GM13977 (cell line): ENCODE measurements at regions not wholly inside any gene's neighbourhood (a gene's known extent, or its start where the extent isn't known, plus 50 kb on each side); places are given as distances from the start of the nearest gene placed in this dataset.

Experiments
- DNase-seq: peaks from one replicate; pipeline ENCODE4 v3.0.0; 2012; ENCODE audit warnings: low spot score
- in situ Hi-C: fragments of 300-500 bp; cut with MboI; formaldehyde crosslinking; loops from one replicate; pipeline ENCODE4 v1.12.0; 2022; ENCODE audit warnings: low sequenced_read_pairs, low pct_unique_long_range_greater_than_20kb, mixed read lengths, inconsistent platforms; ENCODE audit not compliant: unreplicated experiment
- TF ChIP-seq, protein P1 (sequence below): IDR thresholded peaks from 2 replicates; pipeline ENCODE4 v1.5.1; 2012; ENCODE audit warnings: mild to moderate bottlenecking, control low read depth; ENCODE audit not compliant: insufficient read depth; ENCODE audit errors: extremely low read depth, missing control alignments

DNA sequence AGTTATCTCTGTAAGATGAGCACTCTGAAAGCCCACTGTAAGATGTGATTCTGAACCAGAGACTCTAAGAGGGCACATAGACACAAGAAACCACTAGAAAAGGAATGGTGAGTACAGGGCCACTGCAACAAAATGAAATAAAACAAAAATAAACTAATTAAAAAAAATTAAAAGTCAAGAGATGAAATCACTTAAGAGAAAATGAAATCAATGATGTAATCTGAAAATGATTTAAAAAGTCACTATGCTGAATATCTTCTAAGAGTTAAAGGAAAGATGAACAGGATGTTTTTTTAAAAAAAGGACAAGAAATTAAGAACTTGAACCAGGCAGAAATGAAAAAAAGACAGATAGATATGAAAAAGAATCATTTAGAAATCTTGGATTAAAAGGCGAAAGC lies 110.6 kb upstream of the OLIG2 start:
- no peak for DNase-seq
- TF ChIP-seq, protein P1, sequence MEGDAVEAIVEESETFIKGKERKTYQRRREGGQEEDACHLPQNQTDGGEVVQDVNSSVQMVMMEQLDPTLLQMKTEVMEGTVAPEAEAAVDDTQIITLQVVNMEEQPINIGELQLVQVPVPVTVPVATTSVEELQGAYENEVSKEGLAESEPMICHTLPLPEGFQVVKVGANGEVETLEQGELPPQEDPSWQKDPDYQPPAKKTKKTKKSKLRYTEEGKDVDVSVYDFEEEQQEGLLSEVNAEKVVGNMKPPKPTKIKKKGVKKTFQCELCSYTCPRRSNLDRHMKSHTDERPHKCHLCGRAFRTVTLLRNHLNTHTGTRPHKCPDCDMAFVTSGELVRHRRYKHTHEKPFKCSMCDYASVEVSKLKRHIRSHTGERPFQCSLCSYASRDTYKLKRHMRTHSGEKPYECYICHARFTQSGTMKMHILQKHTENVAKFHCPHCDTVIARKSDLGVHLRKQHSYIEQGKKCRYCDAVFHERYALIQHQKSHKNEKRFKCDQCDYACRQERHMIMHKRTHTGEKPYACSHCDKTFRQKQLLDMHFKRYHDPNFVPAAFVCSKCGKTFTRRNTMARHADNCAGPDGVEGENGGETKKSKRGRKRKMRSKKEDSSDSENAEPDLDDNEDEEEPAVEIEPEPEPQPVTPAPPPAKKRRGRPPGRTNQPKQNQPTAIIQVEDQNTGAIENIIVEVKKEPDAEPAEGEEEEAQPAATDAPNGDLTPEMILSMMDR, result no peak
- in situ Hi-C loops, result no loop called here

DNA sequence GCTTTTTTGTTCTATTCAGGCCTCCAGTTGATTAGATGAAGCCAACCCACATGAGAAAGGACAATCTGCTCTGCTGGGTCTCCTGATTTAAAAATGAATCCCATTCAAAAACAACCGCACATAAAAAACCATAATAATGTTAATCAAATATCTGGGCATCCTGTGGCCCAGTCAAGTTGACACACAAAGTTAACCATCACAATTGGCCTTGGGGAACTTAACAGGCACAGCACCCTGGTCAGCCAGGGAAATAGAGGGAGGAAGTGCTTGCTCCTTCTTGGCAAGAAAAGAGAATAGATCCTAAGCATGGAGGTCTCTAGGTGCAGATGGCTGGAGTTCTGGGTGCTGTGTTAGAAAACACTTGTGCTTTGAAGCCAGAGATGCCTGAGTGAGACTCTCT lies 109.6 kb upstream of the OLIG2 start:
- in situ Hi-C loops, result no loop called here
- no peak for DNase-seq
- TF ChIP-seq, protein P1, result no peak

DNA sequence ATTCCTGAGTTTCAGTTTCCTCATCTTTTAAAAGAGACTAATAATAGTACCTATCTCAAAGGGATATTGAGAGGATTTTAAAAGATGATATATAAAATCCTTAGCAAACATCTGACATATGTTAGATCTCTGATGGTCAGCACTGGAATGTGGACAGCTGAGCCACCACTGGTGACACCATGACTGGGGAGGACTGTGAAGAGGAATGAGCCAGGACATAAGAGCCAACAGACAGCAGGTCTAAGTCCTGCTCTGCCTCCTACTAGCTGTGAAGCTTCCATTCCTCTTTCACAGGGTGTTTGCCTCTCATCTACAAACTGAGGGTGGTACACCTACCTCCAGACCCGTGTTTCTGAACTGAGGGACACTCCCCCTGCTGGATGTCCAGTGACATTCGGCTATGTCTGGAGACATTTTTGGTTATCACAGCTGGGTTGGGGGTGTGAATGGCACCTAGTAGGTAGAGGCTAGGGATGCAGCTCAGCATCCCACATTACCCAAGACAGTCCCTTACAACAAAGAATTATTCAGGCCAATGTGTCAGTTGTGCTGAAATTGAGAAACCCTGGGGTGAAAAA lies 109.1 kb upstream of the OLIG2 start:
- in situ Hi-C loops, result no loop called here
- TF ChIP-seq, protein P1, result peak; percentile 37
- DNase-seq, result no peak

DNA sequence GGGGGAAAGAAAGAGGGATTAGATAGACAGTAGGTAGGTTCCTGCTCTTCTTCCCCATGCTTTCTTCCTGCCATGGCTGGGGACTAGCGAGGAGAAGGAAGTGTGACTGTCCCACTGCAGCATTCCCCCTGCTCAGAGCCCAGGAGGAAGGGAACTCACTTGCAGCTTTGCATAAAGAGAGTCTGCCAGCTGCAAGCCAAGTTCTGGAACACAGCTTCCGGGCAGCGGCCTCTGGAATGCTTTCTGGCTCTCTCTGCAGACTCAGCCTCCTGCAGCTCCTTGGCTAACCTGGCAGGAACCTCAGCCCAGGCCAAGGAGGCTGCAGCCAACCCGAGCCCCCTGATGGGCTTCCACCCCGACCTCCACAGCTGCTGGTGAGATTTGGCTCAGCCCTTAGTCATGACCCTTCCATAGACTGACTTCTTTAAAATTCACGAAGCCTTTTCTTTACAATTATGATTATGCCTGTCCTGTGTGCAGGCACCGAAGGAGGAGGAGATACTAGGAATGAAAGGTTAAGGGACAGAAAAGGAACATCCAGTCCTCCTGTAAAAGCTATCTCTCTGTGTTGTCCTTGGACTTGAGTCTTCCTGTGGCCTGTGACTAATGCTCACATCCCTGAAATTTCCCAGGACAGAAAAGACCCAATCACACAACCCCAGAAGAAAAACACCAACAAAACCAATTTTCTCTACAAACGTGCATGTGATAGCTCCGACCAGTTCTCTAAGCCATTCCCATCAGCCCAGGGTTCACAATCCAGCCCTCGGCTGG lies 108.2 kb upstream of the OLIG2 start:
- DNase-seq, result no peak
- TF ChIP-seq, protein P1, result no peak
- in situ Hi-C loops, result no loop called here

DNA sequence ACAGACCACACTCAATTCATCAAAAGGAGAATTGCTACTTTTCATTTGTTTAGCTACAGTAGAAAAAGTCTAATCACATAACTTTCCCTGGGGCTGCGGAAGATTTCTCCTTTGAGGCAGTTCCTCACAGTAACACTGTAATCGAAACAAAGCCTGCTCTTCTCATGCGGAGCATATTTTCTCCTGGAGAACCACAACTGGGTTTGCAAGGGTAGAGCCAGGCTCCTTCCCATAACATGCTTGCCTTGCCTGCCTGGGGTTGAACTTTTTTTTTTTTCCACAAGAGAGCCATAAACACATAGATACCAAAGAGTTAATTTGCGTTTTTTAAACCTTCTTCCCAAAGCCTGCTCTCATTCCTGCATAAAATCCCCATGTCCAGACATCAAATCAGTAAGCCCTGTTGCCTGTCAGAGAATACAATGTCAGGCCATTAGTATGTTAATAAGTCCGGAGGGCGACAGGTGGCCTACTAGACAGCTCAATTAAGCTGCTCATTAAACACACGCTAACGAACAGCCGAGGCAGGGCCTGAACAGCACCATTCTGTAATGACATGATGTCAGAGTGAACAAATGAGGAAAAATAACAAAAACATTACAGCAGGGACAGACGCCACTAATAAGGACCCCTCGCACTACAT lies 107.1 kb upstream of the OLIG2 start:
- in situ Hi-C loops, result no loop called here
- TF ChIP-seq, protein P1, result no peak

DNA sequence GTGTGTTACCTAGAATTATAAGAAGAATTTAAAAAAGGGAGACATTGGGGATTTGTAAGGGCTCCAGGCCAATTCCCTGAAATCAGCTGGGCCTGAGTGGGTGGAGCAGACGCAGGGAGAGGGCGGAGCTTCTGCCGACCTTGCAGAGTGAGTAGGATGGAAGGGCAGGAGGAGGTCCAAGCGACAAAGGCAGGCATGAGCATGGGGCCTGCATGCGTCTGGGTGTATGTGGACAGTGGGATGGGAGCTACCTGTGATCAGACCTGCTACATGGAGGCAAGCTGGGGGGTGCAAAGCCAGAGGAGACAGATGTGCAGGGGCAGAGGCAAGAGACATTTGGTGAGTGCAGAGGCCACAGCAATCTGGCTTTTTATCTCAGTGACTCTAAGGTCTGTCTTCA lies 105.3 kb upstream of the OLIG2 start:
- in situ Hi-C loops, result no loop called here
- TF ChIP-seq, protein P1, result no peak
- DNase-seq, result no peak

More for the DNA sequence above, 107.1 kb upstream of the OLIG2 start:
- DNase-seq, result no peak
